H9 (cell line): ENCODE measurements at regions not wholly inside any gene's neighbourhood (a gene's known extent, or its start where the extent isn't known, plus 50 kb on each side); places are given as distances from the start of the nearest gene placed in this dataset.

Experiments
- DNase-seq: peaks from one replicate; pipeline ENCODE4 v3.0.0-alpha.2; 2017
- H2AFZ ChIP-seq: one replicate; pipeline ENCODE4 v1.6.1; 2013; ENCODE audit warnings: mild to moderate bottlenecking, low read length, control low read depth, moderate library complexity
- H2AK5ac ChIP-seq: 2 replicates; pipeline ENCODE4 v1.6.1; 2013; ENCODE audit warnings: low read length, control low read depth, mixed read lengths; ENCODE audit not compliant: insufficient read length
- H2BK120ac ChIP-seq: one replicate; pipeline ENCODE4 v1.6.1; 2013; ENCODE audit warnings: low read depth, mild to moderate bottlenecking, low read length, control low read depth, inconsistent platforms; ENCODE audit not compliant: poor library complexity, severe bottlenecking
- H2BK12ac ChIP-seq: 2 replicates; pipeline ENCODE4 v1.6.1; 2013; ENCODE audit warnings: low read length, control low read depth, mixed read lengths, low read depth; ENCODE audit not compliant: insufficient read length
- H2BK15ac ChIP-seq: 2 replicates; pipeline ENCODE4 v1.6.1; 2013; ENCODE audit warnings: low read depth, low read length, control low read depth
- H2BK20ac ChIP-seq: one replicate; pipeline ENCODE4 v1.6.1; 2013; ENCODE audit warnings: low read depth, mild to moderate bottlenecking, low read length, control low read depth, inconsistent platforms; ENCODE audit not compliant: poor library complexity, severe bottlenecking
- H2BK5ac ChIP-seq: 2 replicates; pipeline ENCODE4 v1.6.1; 2013; ENCODE audit warnings: low read length, control low read depth, mixed read lengths; ENCODE audit not compliant: insufficient read length
- H3K14ac ChIP-seq: 2 replicates; pipeline ENCODE4 v1.6.1; 2013; ENCODE audit warnings: low read length, control low read depth; ENCODE audit not compliant: insufficient read depth
- H3K18ac ChIP-seq: 2 replicates; pipeline ENCODE4 v1.6.1; 2013; ENCODE audit warnings: low read depth, mild to moderate bottlenecking, mixed read lengths, low read length, control low read depth; ENCODE audit not compliant: insufficient read length
- H3K23ac ChIP-seq: 2 replicates; pipeline ENCODE4 v1.6.1; 2013; ENCODE audit warnings: low read length, control low read depth, mixed read lengths, low read depth; ENCODE audit not compliant: insufficient read length
- H3K23me2 ChIP-seq: 2 replicates; pipeline ENCODE4 v1.6.1; 2013; ENCODE audit warnings: low read depth, mild to moderate bottlenecking, mixed read lengths, low read length, control low read depth; ENCODE audit not compliant: insufficient read length, poor library complexity, severe bottlenecking
- H3K27ac ChIP-seq: 2 replicates; pipeline ENCODE4 v1.5.1; 2013; ENCODE audit warnings: low read length, control low read depth, mixed read lengths, low read depth; ENCODE audit not compliant: insufficient read length
- H3K27me3 ChIP-seq: 2 replicates; pipeline ENCODE4 v1.6.1; 2013; ENCODE audit warnings: low read length, control low read depth, inconsistent platforms; ENCODE audit not compliant: insufficient read depth
- H3K4ac ChIP-seq: 2 replicates; pipeline ENCODE4 v1.6.1; 2013; ENCODE audit warnings: low read depth, mild to moderate bottlenecking, control low read depth, inconsistent platforms, low read length, moderate library complexity
- H3K4me1 ChIP-seq: 2 replicates; pipeline ENCODE4 v1.6.1; 2013; ENCODE audit warnings: low read length, control low read depth, inconsistent platforms; ENCODE audit not compliant: insufficient read depth
- H3K4me2 ChIP-seq: 2 replicates; pipeline ENCODE4 v1.6.1; 2013; ENCODE audit warnings: low read length, control low read depth, mixed read lengths; ENCODE audit not compliant: insufficient read length, insufficient read depth
- H3K56ac ChIP-seq: 2 replicates; pipeline ENCODE4 v1.6.1; 2013; ENCODE audit warnings: low read depth, mild to moderate bottlenecking, mixed read lengths, low read length, control low read depth; ENCODE audit not compliant: insufficient read length
- H3K79me1 ChIP-seq: 2 replicates; pipeline ENCODE4 v1.6.1; 2013; ENCODE audit warnings: low read depth, mild to moderate bottlenecking, moderate library complexity, low read length, control low read depth, inconsistent platforms; ENCODE audit not compliant: insufficient read depth, poor library complexity, severe bottlenecking
- H3K79me2 ChIP-seq: 2 replicates; pipeline ENCODE4 v1.6.1; 2013; ENCODE audit warnings: low read length, control low read depth, inconsistent platforms; ENCODE audit not compliant: insufficient read depth
- H3K9ac ChIP-seq: 2 replicates; pipeline ENCODE4 v1.6.1; 2013; ENCODE audit warnings: low read length, control low read depth, mixed read lengths; ENCODE audit not compliant: insufficient read length; ENCODE audit errors: extremely low read depth
- H3K9me3 ChIP-seq: one replicate; pipeline ENCODE4 v1.6.1; 2013; ENCODE audit warnings: low read depth, low read length, inconsistent platforms; ENCODE audit not compliant: control insufficient read depth
- H3T11ph ChIP-seq: one replicate; pipeline ENCODE4 v1.6.1; 2013; ENCODE audit warnings: mild to moderate bottlenecking, low read length, control low read depth, inconsistent platforms
- H4K20me1 ChIP-seq: one replicate; pipeline ENCODE4 v1.6.1; 2013; ENCODE audit not compliant: control insufficient read depth, insufficient read length, insufficient read depth
- H4K5ac ChIP-seq: 2 replicates; pipeline ENCODE4 v1.6.1; 2013; ENCODE audit warnings: low read depth, mild to moderate bottlenecking, mixed read lengths, low read length, control low read depth; ENCODE audit not compliant: insufficient read length
- H4K8ac ChIP-seq: replicated peaks from 2 replicates; pipeline ENCODE4 v1.6.1; 2013; ENCODE audit warnings: low read length, control low read depth, mixed read lengths, low read depth; ENCODE audit not compliant: insufficient read length
- H4K91ac ChIP-seq: 2 replicates; pipeline ENCODE4 v1.6.1; 2013; ENCODE audit warnings: low read depth, mild to moderate bottlenecking, moderate library complexity, mixed read lengths, low read length, control low read depth; ENCODE audit not compliant: insufficient read length
- H3K27ac Mint-ChIP-seq, 3 experiments: 2 replicates in 2 of 3; 3 replicates in 1 of 3; pipeline ENCODE4 v1.8.0; 2020 to 2021; ENCODE audit warnings: mixed read lengths in 3 of 3, mild to moderate bottlenecking in 1 of 3, moderate library complexity in 1 of 3
- H3K27me3 Mint-ChIP-seq: 2 replicates; pipeline ENCODE4 v1.8.0; 2021; ENCODE audit warnings: low read depth, mild to moderate bottlenecking, moderate library complexity, mixed read lengths
- H3K36me3 Mint-ChIP-seq, 3 experiments: 2 replicates in 2 of 3; 3 replicates in 1 of 3; pipeline ENCODE4 v1.8.0; 2020 to 2021; ENCODE audit warnings: low read depth in 3 of 3, mixed read lengths in 3 of 3; ENCODE audit not compliant: insufficient read depth in 1 of 3
- H3K4me1 Mint-ChIP-seq, 2 experiments: 2 replicates each; pipeline ENCODE4 v1.8.0; 2020; ENCODE audit warnings: mixed read lengths in 2 of 2
- H3K4me3 Mint-ChIP-seq, 2 experiments: 2 replicates in 1 of 2; 3 replicates in 1 of 2; pipeline ENCODE4 v1.8.0; 2020 to 2021; ENCODE audit warnings: mild to moderate bottlenecking in 2 of 2, mixed read lengths in 2 of 2, moderate library complexity in 1 of 2
- H3K9me3 Mint-ChIP-seq, 2 experiments: 2 replicates in 1 of 2; 3 replicates in 1 of 2; pipeline ENCODE4 v1.8.0; 2020; ENCODE audit warnings: mild to moderate bottlenecking in 2 of 2, mixed read lengths in 2 of 2, moderate library complexity in 1 of 2
- WGBS: extraction: QIAGEN DNeasy Blood & Tissue Kit; methylation state at CpG from one replicate; pipeline ENCODE4 v1.1.7; 2013; ENCODE audit warnings: missing lambda C conversion rate, low lambda C conversion rate, mixed read lengths; ENCODE audit not compliant: insufficient read length; ENCODE audit errors: extremely low coverage; 5-methylcytosine and 5-hydroxymethylcytosine counted together
- TF ChIP-seq, protein P1 (sequence below): fragments of 200-600 bp; sonication (generic); conservative IDR thresholded peaks from 3 replicates; pipeline ENCODE4 v1.8.0; 2021; ENCODE audit warnings: antibody characterized with exemption, mild to moderate bottlenecking

GRCh38 chr5:89499787-89500186 is 616.8 kb upstream of the MEF2C start:
- no peaks in the 10 kb centered on the region for H3K36me3 Mint-ChIP-seq
- Histone ChIP-seq H3K23me2 (no peaks in the 10 kb centered on the region), H3K27ac (no peak overlapping the region), H4K91ac (no peak overlapping the region), H3K4ac (no peak overlapping the region), H2BK20ac (no peak overlapping the region), H3K56ac (no peak overlapping the region), H3K23ac (no peak overlapping the region), H4K5ac (no peak overlapping the region), H3T11ph (no peak overlapping the region), H3K79me1 (no peaks in the 10 kb centered on the region), H3K14ac (no peak overlapping the region), H2BK5ac (no peak overlapping the region), H3K4me1 (no peaks in the 10 kb centered on the region), H3K4me2 (no peak overlapping the region), H2BK12ac (no peak overlapping the region), H2AK5ac (no peak overlapping the region), H3K9me3 (no peaks in the 10 kb centered on the region), H2AFZ (no peak overlapping the region), H2BK120ac (no peak overlapping the region), H3K27me3 (no peaks in the 10 kb centered on the region), H4K8ac (no peak overlapping the region), H2BK15ac (no peak overlapping the region), H3K18ac (no peak overlapping the region), H3K9ac (no peak overlapping the region), H4K20me1 (no peaks in the 10 kb centered on the region), H3K79me2 (no peaks in the 10 kb centered on the region)
- no peaks in the 10 kb centered on the region for H3K4me1 Mint-ChIP-seq
- no peak for DNase-seq
- no CpG with 5 or more reads among the region's 3 CpGs for WGBS
- no peaks in the 10 kb centered on the region for H3K27me3 Mint-ChIP-seq
- H3K9me3 Mint-ChIP-seq: no peaks in the 10 kb centered on the region
- TF ChIP-seq, protein P1, sequence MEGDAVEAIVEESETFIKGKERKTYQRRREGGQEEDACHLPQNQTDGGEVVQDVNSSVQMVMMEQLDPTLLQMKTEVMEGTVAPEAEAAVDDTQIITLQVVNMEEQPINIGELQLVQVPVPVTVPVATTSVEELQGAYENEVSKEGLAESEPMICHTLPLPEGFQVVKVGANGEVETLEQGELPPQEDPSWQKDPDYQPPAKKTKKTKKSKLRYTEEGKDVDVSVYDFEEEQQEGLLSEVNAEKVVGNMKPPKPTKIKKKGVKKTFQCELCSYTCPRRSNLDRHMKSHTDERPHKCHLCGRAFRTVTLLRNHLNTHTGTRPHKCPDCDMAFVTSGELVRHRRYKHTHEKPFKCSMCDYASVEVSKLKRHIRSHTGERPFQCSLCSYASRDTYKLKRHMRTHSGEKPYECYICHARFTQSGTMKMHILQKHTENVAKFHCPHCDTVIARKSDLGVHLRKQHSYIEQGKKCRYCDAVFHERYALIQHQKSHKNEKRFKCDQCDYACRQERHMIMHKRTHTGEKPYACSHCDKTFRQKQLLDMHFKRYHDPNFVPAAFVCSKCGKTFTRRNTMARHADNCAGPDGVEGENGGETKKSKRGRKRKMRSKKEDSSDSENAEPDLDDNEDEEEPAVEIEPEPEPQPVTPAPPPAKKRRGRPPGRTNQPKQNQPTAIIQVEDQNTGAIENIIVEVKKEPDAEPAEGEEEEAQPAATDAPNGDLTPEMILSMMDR: no peak
- H3K4me3 Mint-ChIP-seq: no peak overlapping the region
- H3K27ac Mint-ChIP-seq: no peak overlapping the region
